Muscle layer of colon (tissue), 2 donors: ENCODE measurements at regions not wholly inside any gene's neighbourhood (a gene's known extent, or its start where the extent isn't known, plus 50 kb on each side); places are given as distances from the start of the nearest gene placed in this dataset.

ENCODE experiments used
- H3K27ac ChIP-seq: one replicate; pipeline ENCODE4 v1.7.0; 2013; ENCODE audit warnings: low read depth, mild to moderate bottlenecking, low read length, moderate library complexity
- H3K27me3 ChIP-seq, 2 donors: one replicate each; pipeline ENCODE4 v1.7.0; 2013; ENCODE audit warnings: low read length in 2 of 2, mild to moderate bottlenecking in 2 of 2; ENCODE audit not compliant: insufficient read depth in 2 of 2, control insufficient read depth in 1 of 2
- H3K36me3 ChIP-seq: one replicate; pipeline ENCODE4 v1.7.0; 2013; ENCODE audit warnings: mild to moderate bottlenecking, low read length; ENCODE audit not compliant: insufficient read depth
- H3K4me1 ChIP-seq: one replicate; pipeline ENCODE4 v1.7.0; 2013; ENCODE audit warnings: mild to moderate bottlenecking, low read length; ENCODE audit not compliant: insufficient read depth
- H3K4me3 ChIP-seq, 2 donors: one replicate each; pipeline ENCODE4 v1.7.0; 2013; ENCODE audit warnings: low read length in 2 of 2, low read depth in 1 of 2, mild to moderate bottlenecking in 1 of 2, moderate library complexity in 1 of 2
- H3K9ac ChIP-seq: one replicate; pipeline ENCODE4 v1.7.0; 2013; ENCODE audit warnings: low read length
- H3K9me3 ChIP-seq: one replicate; pipeline ENCODE4 v1.7.0; 2013; ENCODE audit warnings: mild to moderate bottlenecking, low read length
- donor health status: abdominal sarcoma.
- donor health status: Adenocarcinoma of cecum.

GRCh38 chr11:116234989-116235568 lies 537.7 kb downstream of the BUD13 start:
- Histone ChIP-seq H3K27ac (no peak overlapping the region), H3K36me3 (no peaks in the 10 kb centered on the region), H3K9ac (no peak overlapping the region), H3K4me3 (no peak overlapping the region), H3K9me3 (no peaks in the 10 kb centered on the region), H3K4me1 (no peaks in the 10 kb centered on the region), H3K27me3 (no peaks in the 10 kb centered on the region)

- Histone ChIP-seq H3K4me3 (no peak overlapping the region), H3K4me1 (no peaks in the 10 kb centered on the region), H3K27ac (no peak overlapping the region), H3K9ac (no peak overlapping the region), H3K27me3 (no peaks in the 10 kb centered on the region), H3K36me3 (no peaks in the 10 kb centered on the region), H3K9me3 (no peaks in the 10 kb centered on the region)
These were observed 539.2 kb downstream of the BUD13 start for GRCh38 chr11:116233561-116233960.

- no peak overlapping the region for H3K4me3 ChIP-seq
- H3K27me3 ChIP-seq: no peaks in the 10 kb centered on the region
- H3K9me3 ChIP-seq: no peaks in the 10 kb centered on the region
- no peak overlapping the region for H3K9ac ChIP-seq
- no peaks in the 10 kb centered on the region for H3K4me1 ChIP-seq
- H3K27ac ChIP-seq: no peak overlapping the region
- no peaks in the 10 kb centered on the region for H3K36me3 ChIP-seq
These were observed 540.4 kb downstream of the BUD13 start for GRCh38 chr11:116232364-116232828.

GRCh38 chr11:116231543-116231942 lies 541.2 kb downstream of the BUD13 start:
- Histone ChIP-seq H3K9me3 (no peaks in the 10 kb centered on the region), H3K4me1 (no peaks in the 10 kb centered on the region), H3K27ac (no peak overlapping the region), H3K36me3 (no peaks in the 10 kb centered on the region), H3K4me3 (no peak overlapping the region), H3K27me3 (no peaks in the 10 kb centered on the region), H3K9ac (no peak overlapping the region)

- H3K4me3 ChIP-seq: no peak overlapping the region
- no peak overlapping the region for H3K9ac ChIP-seq
- no peaks in the 10 kb centered on the region for H3K36me3 ChIP-seq
- H3K27ac ChIP-seq: no peak overlapping the region
- H3K9me3 ChIP-seq: no peaks in the 10 kb centered on the region
- H3K27me3 ChIP-seq: no peaks in the 10 kb centered on the region
- no peaks in the 10 kb centered on the region for H3K4me1 ChIP-seq
These were observed 542.3 kb downstream of the BUD13 start for GRCh38 chr11:116230438-116230837.

GRCh38 chr11:116229236-116229970 lies 543.4 kb downstream of the BUD13 start:
- no peaks in the 10 kb centered on the region for H3K4me1 ChIP-seq
- no peaks in the 10 kb centered on the region for H3K36me3 ChIP-seq
- H3K4me3 ChIP-seq: no peak overlapping the region
- no peak overlapping the region for H3K27ac ChIP-seq
- H3K9me3 ChIP-seq: no peaks in the 10 kb centered on the region
- H3K27me3 ChIP-seq: no peaks in the 10 kb centered on the region
- H3K9ac ChIP-seq: no peak overlapping the region

- H3K9ac ChIP-seq: no peak overlapping the region
- no peaks in the 10 kb centered on the region for H3K36me3 ChIP-seq
- no peak overlapping the region for H3K4me3 ChIP-seq
- no peaks in the 10 kb centered on the region for H3K4me1 ChIP-seq
- no peak overlapping the region for H3K27ac ChIP-seq
- no peaks in the 10 kb centered on the region for H3K27me3 ChIP-seq
- no peaks in the 10 kb centered on the region for H3K9me3 ChIP-seq
These were observed 546.1 kb downstream of the BUD13 start for GRCh38 chr11:116226731-116227130.

GRCh38 chr11:116225784-116226585 lies 546.8 kb downstream of the BUD13 start:
- H3K4me1 ChIP-seq: no peaks in the 10 kb centered on the region
- no peaks in the 10 kb centered on the region for H3K36me3 ChIP-seq
- no peaks in the 10 kb centered on the region for H3K9me3 ChIP-seq
- no peak overlapping the region for H3K9ac ChIP-seq
- H3K4me3 ChIP-seq: no peak overlapping the region
- H3K27ac ChIP-seq: no peak overlapping the region
- H3K27me3 ChIP-seq: no peaks in the 10 kb centered on the region

GRCh38 chr11:116225236-116225635 lies 547.6 kb downstream of the BUD13 start:
- Histone ChIP-seq H3K9me3 (no peaks in the 10 kb centered on the region), H3K36me3 (no peaks in the 10 kb centered on the region), H3K27me3 (no peaks in the 10 kb centered on the region), H3K4me3 (no peak overlapping the region), H3K27ac (no peak overlapping the region), H3K9ac (no peak overlapping the region), H3K4me1 (no peaks in the 10 kb centered on the region)

- H3K36me3 ChIP-seq: no peaks in the 10 kb centered on the region
- no peaks in the 10 kb centered on the region for H3K4me1 ChIP-seq
- no peaks in the 10 kb centered on the region for H3K9me3 ChIP-seq
- H3K27ac ChIP-seq: no peak overlapping the region
- H3K4me3 ChIP-seq: no peak overlapping the region
- no peaks in the 10 kb centered on the region for H3K27me3 ChIP-seq
- H3K9ac ChIP-seq: no peak overlapping the region
These were observed 547.9 kb downstream of the BUD13 start for GRCh38 chr11:116224889-116225200.

GRCh38 chr11:116224154-116224888 lies 548.5 kb downstream of the BUD13 start:
- no peaks in the 10 kb centered on the region for H3K27me3 ChIP-seq

More at GRCh38 chr11:116224154-116224888, 548.5 kb downstream of the BUD13 start:
- no peaks in the 10 kb centered on the region for H3K4me1 ChIP-seq
- H3K36me3 ChIP-seq: no peaks in the 10 kb centered on the region
- no peak overlapping the region for H3K9ac ChIP-seq
- H3K9me3 ChIP-seq: no peaks in the 10 kb centered on the region
- H3K27ac ChIP-seq: no peak overlapping the region
- no peak overlapping the region for H3K4me3 ChIP-seq
